Activated T-helper 1 cell treated with anti-CD3 and anti-CD28 coated beads, Interleukin-12 subunit alpha, Interleukin-12 subunit beta, Interleukin-2, Interleukin-4 antibody, amounts not matched to agents 30 ng/mL and 10 ng/mL and 1 ng/mL, durations not matched to agents 14 hours and 24 hours and 36 hours (primary cell): ENCODE measurements at regions not wholly inside any gene's neighbourhood (a gene's known extent, or its start where the extent isn't known, plus 50 kb on each side); places are given as distances from the start of the nearest gene placed in this dataset.

Experiments
- DNase-seq: peaks from one replicate; pipeline ENCODE4 v3.0.0; 2021; ENCODE audit warnings: low spot score
- H3K27ac Mint-ChIP-seq: one replicate; pipeline ENCODE4 v1.8.0; 2021; ENCODE audit warnings: mild to moderate bottlenecking, mixed read lengths
- H3K27me3 Mint-ChIP-seq: one replicate; pipeline ENCODE4 v1.8.0; 2022; ENCODE audit warnings: mild to moderate bottlenecking, moderate library complexity, mixed read lengths; ENCODE audit not compliant: insufficient read depth
- H3K36me3 Mint-ChIP-seq: one replicate; pipeline ENCODE4 v1.8.0; 2021; ENCODE audit warnings: low read depth, mixed read lengths
- H3K4me1 Mint-ChIP-seq: one replicate; pipeline ENCODE4 v1.8.0; 2021; ENCODE audit warnings: low read depth, mixed read lengths
- H3K4me3 Mint-ChIP-seq: one replicate; pipeline ENCODE4 v1.8.0; 2021; ENCODE audit warnings: mild to moderate bottlenecking, moderate library complexity, mixed read lengths
- H3K9me3 Mint-ChIP-seq: one replicate; pipeline ENCODE4 v1.8.0; 2021; ENCODE audit warnings: mixed read lengths
- intact Hi-C: fragments of 100-400 bp; cut with micrococcal nuclease; formaldehyde crosslinking; loops from one replicate; pipeline ENCODE4 v1.15.1; 2024

DNA sequence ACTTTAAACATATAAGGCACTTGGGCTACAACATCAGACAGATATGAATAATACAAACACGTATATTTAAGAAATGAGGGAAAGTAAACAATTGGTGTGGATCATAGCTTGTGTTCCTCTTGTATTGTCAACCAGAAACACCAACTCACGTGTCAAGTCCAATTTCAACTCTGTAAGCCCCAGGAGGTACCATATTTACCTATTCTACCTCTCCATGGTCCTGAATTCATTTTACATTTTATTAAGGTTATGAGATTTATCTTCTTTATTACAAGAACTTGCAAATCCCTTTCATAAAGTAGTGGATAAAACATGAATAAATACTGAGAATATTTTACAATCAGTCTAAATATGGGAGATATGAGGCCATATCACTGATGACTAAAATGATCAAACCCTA is 501.6 kb downstream of the MAT2B start:
- no peak for DNase-seq
- Mint-ChIP-seq H3K4me3 (no peak overlapping the region), H3K27ac (no peak overlapping the region), H3K9me3 (no peaks in the 10 kb centered on the region), H3K4me1 (no peaks in the 10 kb centered on the region), H3K36me3 (no peaks in the 10 kb centered on the region), H3K27me3 (no peaks in the 10 kb centered on the region)
- intact Hi-C loops = no loop called here

DNA sequence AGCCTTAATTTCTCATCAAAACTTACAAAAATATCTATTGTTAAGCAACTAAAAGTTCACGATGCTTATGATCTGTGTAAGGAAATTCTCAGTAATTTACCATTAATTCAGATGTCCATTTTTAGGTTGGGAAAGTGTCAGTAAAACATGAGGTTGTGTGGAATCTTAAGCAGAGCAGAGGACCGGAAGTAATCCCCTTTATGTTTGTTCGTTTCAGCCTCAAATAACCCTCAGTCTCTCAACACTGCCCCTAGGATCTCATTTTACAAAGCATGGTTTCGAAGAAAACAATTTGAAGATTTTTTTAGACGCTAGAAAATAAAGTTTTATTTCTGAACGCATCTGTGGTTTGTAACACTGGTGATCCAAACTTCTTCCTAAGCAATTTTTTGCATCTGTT is 504.2 kb downstream of the MAT2B start:
- Mint-ChIP-seq H3K27me3 (no peaks in the 10 kb centered on the region), H3K9me3 (no peaks in the 10 kb centered on the region), H3K27ac (no peak overlapping the region), H3K36me3 (no peaks in the 10 kb centered on the region), H3K4me3 (no peak overlapping the region), H3K4me1 (no peaks in the 10 kb centered on the region)
- intact Hi-C loops = no loop called here
- DNase-seq = no peak

DNA sequence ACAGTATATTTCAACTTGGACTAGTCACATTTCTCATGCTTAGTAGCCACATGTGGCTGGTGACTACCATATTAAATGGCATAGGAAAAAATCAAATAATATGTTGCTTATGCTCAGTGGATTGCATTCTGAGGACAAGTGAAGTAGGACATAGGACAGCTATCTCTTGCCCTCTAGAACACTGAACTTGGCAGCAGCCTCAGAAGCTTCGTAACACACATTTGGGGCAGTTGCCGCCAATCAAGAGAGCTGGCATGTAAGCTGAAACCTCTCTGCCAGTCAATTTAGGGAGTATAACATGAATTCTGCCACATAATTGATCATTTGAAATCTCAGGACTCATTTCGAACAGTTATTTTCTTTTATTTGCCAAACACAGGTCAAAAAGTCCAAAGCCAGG is 505.5 kb downstream of the MAT2B start:
- H3K9me3 Mint-ChIP-seq = no peaks in the 10 kb centered on the region
- no peaks in the 10 kb centered on the region for H3K36me3 Mint-ChIP-seq
- no peaks in the 10 kb centered on the region for H3K4me1 Mint-ChIP-seq
- intact Hi-C loops = no loop called here
- no peak overlapping the region for H3K27ac Mint-ChIP-seq
- no peak for DNase-seq
- H3K4me3 Mint-ChIP-seq = no peak overlapping the region
- H3K27me3 Mint-ChIP-seq = no peaks in the 10 kb centered on the region

- Mint-ChIP-seq H3K36me3 (no peaks in the 10 kb centered on the region), H3K4me1 (no peaks in the 10 kb centered on the region), H3K27ac (no peak overlapping the region), H3K4me3 (no peak overlapping the region), H3K27me3 (no peaks in the 10 kb centered on the region), H3K9me3 (no peaks in the 10 kb centered on the region)
- intact Hi-C loops = loop anchor here (2.0 kb wide), 1 partner anchor 1196 kb away; no protein-coding TSS in a partner anchor
- no peak for DNase-seq
Measured at GRCh38 chr5:164012371-164012770, 507.0 kb downstream of the MAT2B start.

DNA sequence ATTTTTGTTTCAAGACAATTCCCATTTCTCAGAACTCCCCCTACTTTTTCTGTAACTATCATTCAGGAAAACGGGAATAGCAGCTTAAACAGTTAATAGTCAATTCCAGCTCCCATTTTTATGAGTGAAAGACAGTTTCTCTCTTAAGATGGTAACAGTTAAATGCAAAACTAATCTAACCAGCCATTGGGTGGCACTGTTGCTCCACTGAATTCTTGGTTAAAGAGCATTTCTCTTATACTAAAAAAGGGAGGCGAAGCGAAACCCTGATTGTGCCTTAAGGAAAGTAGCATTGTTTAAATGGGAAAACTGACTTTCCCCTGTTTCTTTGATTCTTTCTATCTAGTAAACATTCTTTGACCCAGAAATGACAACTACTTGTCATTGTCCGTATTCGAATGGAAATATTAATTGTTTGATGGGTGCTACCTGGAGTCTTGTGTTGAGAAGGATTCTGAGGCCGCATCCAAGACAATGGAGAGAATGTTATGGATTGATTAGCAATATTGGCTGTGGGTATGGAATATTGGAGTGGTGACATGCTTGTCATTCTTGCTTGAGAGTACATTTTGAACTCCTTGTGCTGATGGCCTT is 507.8 kb downstream of the MAT2B start:
- H3K4me3 Mint-ChIP-seq = no peak overlapping the region
- no peak for DNase-seq
- H3K4me1 Mint-ChIP-seq = no peaks in the 10 kb centered on the region
- no peaks in the 10 kb centered on the region for H3K27me3 Mint-ChIP-seq
- H3K27ac Mint-ChIP-seq = no peak overlapping the region
- intact Hi-C loops = loop anchor here (1.0 to 2.0 kb wide), 3 partner anchors 449 to 1196 kb away; no protein-coding TSS in a partner anchor
- H3K36me3 Mint-ChIP-seq = no peaks in the 10 kb centered on the region
- H3K9me3 Mint-ChIP-seq = no peaks in the 10 kb centered on the region

- Mint-ChIP-seq H3K9me3 (no peaks in the 10 kb centered on the region), H3K36me3 (no peaks in the 10 kb centered on the region), H3K4me3 (no peak overlapping the region), H3K27ac (no peak overlapping the region), H3K27me3 (no peaks in the 10 kb centered on the region), H3K4me1 (no peaks in the 10 kb centered on the region)
- intact Hi-C loops = no loop called here
- no peak for DNase-seq
Measured at GRCh38 chr5:164020116-164020515, 514.7 kb downstream of the MAT2B start.

DNA sequence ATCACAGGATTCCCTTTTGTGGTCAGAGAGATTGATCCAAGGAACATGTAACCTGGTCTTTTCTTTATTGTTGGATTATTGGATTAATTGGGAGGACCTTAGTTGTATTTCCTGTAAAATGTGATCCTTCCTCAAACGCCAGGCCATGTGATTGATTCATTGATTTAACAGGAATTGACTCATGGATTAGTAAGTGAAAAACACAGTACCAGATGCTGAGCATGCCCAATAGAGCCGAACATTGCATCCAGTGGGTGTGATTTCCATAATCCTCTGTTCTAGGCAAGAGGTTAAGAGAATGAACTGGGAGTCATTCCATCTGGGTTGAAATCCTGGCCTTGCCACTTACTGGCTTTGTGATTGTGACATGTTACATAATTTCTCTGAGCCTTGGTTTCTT is 522.3 kb downstream of the MAT2B start:
- intact Hi-C loops = no loop called here
- no peaks in the 10 kb centered on the region for H3K9me3 Mint-ChIP-seq

GRCh38 chr5:164038128-164038783 is 532.8 kb downstream of the MAT2B start:
- Mint-ChIP-seq H3K36me3 (no peaks in the 10 kb centered on the region), H3K27me3 (no peaks in the 10 kb centered on the region), H3K4me1 (no peaks in the 10 kb centered on the region), H3K4me3 (no peak overlapping the region), H3K27ac (no peak overlapping the region), H3K9me3 (no peaks in the 10 kb centered on the region)
- intact Hi-C loops = no loop called here
- no peak for DNase-seq

More for the DNA sequence above, 522.3 kb downstream of the MAT2B start:
- Mint-ChIP-seq H3K36me3 (no peaks in the 10 kb centered on the region), H3K27ac (no peak overlapping the region), H3K4me3 (no peak overlapping the region), H3K27me3 (no peaks in the 10 kb centered on the region), H3K4me1 (no peaks in the 10 kb centered on the region)
- no peak for DNase-seq

DNA sequence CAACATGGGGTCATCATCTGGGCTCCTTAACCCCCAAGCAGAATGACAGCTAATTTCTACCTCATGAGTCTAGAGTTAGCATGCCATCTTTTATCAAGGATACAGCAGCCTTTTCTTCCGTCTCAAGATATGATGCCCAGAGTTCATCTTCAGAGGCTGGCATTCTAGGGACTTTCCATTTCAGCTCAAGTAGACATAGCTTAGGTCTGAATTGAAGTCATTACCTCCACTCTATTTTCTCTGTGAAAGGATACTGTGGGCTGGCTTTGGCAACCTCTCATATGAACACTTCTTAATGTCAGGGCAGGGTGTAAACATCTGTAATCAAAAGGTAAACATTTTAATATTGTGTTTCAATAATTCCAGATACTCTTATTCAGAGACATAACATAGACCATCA is 535.7 kb downstream of the MAT2B start:
- no peak overlapping the region for H3K27ac Mint-ChIP-seq
- H3K9me3 Mint-ChIP-seq = no peaks in the 10 kb centered on the region
- H3K4me1 Mint-ChIP-seq = no peaks in the 10 kb centered on the region
- no peak for DNase-seq
- H3K27me3 Mint-ChIP-seq = no peaks in the 10 kb centered on the region
- no peak overlapping the region for H3K4me3 Mint-ChIP-seq
- no peaks in the 10 kb centered on the region for H3K36me3 Mint-ChIP-seq
- intact Hi-C loops = no loop called here

GRCh38 chr5:164048359-164048926 is 543.0 kb downstream of the MAT2B start:
- DNase-seq = no peak
- H3K4me3 Mint-ChIP-seq = no peak overlapping the region
- H3K27me3 Mint-ChIP-seq = no peaks in the 10 kb centered on the region
- H3K27ac Mint-ChIP-seq = no peak overlapping the region
- H3K4me1 Mint-ChIP-seq = no peaks in the 10 kb centered on the region
- H3K36me3 Mint-ChIP-seq = no peaks in the 10 kb centered on the region
- intact Hi-C loops = no loop called here
- no peaks in the 10 kb centered on the region for H3K9me3 Mint-ChIP-seq

GRCh38 chr5:164051745-164052144 is 546.3 kb downstream of the MAT2B start:
- Mint-ChIP-seq H3K36me3 (no peaks in the 10 kb centered on the region), H3K9me3 (no peaks in the 10 kb centered on the region), H3K4me1 (no peaks in the 10 kb centered on the region), H3K27ac (no peak overlapping the region), H3K27me3 (peaks cover 1% of the 10 kb centered on the region), H3K4me3 (no peak overlapping the region)
- intact Hi-C loops = no loop called here
- DNase-seq = no peak

DNA sequence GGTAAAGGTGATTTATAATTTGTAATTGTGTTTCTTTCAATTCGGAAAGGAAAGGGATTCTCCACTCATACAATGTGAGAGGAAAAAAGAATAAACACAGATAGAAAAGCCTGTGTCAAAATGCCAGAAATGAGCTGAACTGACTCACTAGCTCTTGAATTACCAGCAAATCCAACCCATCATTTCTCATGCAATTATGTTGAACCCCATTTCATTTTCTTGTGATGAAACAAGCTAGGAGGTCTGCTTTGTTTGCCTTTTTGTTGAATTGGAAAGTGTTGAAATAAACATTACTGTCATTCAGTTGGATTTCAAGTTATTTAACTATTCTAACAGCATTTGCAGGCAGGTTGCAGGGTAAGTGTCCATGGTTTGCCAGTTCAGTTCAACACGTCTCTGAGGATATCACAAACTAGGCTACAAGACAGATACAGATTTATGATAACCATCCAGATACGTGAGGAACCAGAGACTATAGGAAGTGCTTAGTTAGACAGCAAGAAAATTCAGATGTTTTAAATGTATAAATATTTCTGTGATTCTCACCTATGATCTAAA is 547.2 kb downstream of the MAT2B start:
- intact Hi-C loops = no loop called here
- Mint-ChIP-seq H3K27ac (no peak overlapping the region), H3K27me3 (peaks cover 1% of the 10 kb centered on the region), H3K4me3 (no peak overlapping the region), H3K9me3 (no peaks in the 10 kb centered on the region), H3K36me3 (no peaks in the 10 kb centered on the region), H3K4me1 (no peaks in the 10 kb centered on the region)
- no peak for DNase-seq

DNA sequence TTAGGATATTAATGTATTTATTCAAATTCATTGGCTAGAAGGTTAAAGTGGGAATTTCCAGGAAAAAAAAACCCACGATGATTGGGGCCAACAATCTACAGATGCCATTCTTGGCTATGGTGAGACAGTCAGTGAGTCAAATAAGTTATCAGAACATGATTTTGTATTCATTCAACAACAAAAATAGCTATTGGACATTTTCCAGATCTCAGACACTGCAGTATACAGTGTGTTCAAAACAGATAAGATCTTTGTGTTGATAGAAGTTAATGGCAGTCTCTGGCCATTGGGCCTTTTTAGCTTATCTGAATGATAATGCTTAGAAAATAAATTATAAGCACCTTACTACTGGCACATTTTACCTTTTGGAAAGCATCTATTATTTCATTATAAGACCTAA is 547.7 kb downstream of the MAT2B start:
- no peak overlapping the region for H3K4me3 Mint-ChIP-seq
- H3K27me3 Mint-ChIP-seq = peaks cover 1% of the 10 kb centered on the region
- DNase-seq = no peak
- H3K36me3 Mint-ChIP-seq = no peaks in the 10 kb centered on the region
- H3K4me1 Mint-ChIP-seq = no peaks in the 10 kb centered on the region
- intact Hi-C loops = no loop called here
- H3K27ac Mint-ChIP-seq = no peak overlapping the region
- H3K9me3 Mint-ChIP-seq = no peaks in the 10 kb centered on the region
